NCI-H226 (cell line): ENCODE measurements at regions not wholly inside any gene's neighbourhood (a gene's known extent, or its start where the extent isn't known, plus 50 kb on each side); places are given as distances from the start of the nearest gene placed in this dataset.
"Not testable (repeated sequence)": the region's sequence is repeated elsewhere in the genome, so short reads cannot be mapped to it uniquely, and the experiment has no call there.

Experiments
- DNase-seq: peaks from one replicate; pipeline ENCODE4 v3.0.0-alpha.2; 2015

GRCh38 chr5:44538797-44539601 is 149.8 kb upstream of the FGF10 start:
- DNase-seq = no peak

GRCh38 chr5:44536650-44537260 is 147.5 kb upstream of the FGF10 start:
- peak; percentile 28 for DNase-seq

GRCh38 chr5:44535621-44536020 is 146.4 kb upstream of the FGF10 start:
- no peak for DNase-seq

- DNase-seq = no peak
Observed at GRCh38 chr5:44532981-44533380, 143.8 kb upstream of the FGF10 start.

- not testable (repeated sequence) for DNase-seq
Observed at GRCh38 chr5:44531756-44532155, 142.5 kb upstream of the FGF10 start.

- DNase-seq = not testable (repeated sequence)
Observed at GRCh38 chr5:44530783-44531182, 141.6 kb upstream of the FGF10 start.

GRCh38 chr5:44511596-44511995 is 122.4 kb upstream of the FGF10 start:
- DNase-seq = no peak

GRCh38 chr5:44506561-44506960 is 117.3 kb upstream of the FGF10 start:
- no peak for DNase-seq

GRCh38 chr5:44499381-44499780 is 110.2 kb upstream of the FGF10 start:
- DNase-seq = no peak

GRCh38 chr5:44497606-44498005 is 108.4 kb upstream of the FGF10 start:
- no peak for DNase-seq

- DNase-seq = no peak
Observed at GRCh38 chr5:44495280-44495679, 106.1 kb upstream of the FGF10 start.

GRCh38 chr5:44489759-44490158 is 100.5 kb upstream of the FGF10 start:
- no peak for DNase-seq

GRCh38 chr5:44486591-44486990 is 97.4 kb upstream of the FGF10 start:
- DNase-seq = no peak

GRCh38 chr5:44454002-44454401 is 64.8 kb upstream of the FGF10 start:
- no peak for DNase-seq

- DNase-seq = no peak
Observed at GRCh38 chr5:44446399-44446798, 57.2 kb upstream of the FGF10 start.

GRCh38 chr5:44443172-44443571 is 54.0 kb upstream of the FGF10 start:
- DNase-seq = no peak

GRCh38 chr5:44441460-44441859 is 52.2 kb upstream of the FGF10 start:
- DNase-seq = no peak

GRCh38 chr5:44440186-44440585 is 51.0 kb upstream of the FGF10 start:
- DNase-seq = no peak
